Fibroblast of lung (primary cell): ENCODE measurements at regions not wholly inside any gene's neighbourhood (a gene's known extent, or its start where the extent isn't known, plus 50 kb on each side); places are given as distances from the start of the nearest gene placed in this dataset.

Experiments used
- DNase-seq, 2 donors: peaks; one replicate each; pipeline versions ENCODE4 v3.0.0 to v3.0.0-alpha.2; 2010; ENCODE audit warnings: low read depth in 2 of 2
- H2AFZ ChIP-seq: 2 replicates; pipeline ENCODE4 v1.5.1; 2012; ENCODE audit warnings: low read length, control low read depth, inconsistent platforms
- H3K27ac ChIP-seq: 2 replicates; pipeline ENCODE4 v1.5.1; 2011; ENCODE audit warnings: low read length, control low read depth; ENCODE audit not compliant: insufficient read depth
- H3K27me3 ChIP-seq: 2 replicates; pipeline ENCODE4 v1.5.1; 2011; ENCODE audit warnings: mild to moderate bottlenecking, low read length; ENCODE audit not compliant: control insufficient read depth, insufficient read depth
- H3K36me3 ChIP-seq: 2 replicates; pipeline ENCODE4 v1.5.1; 2011; ENCODE audit warnings: low read length; ENCODE audit not compliant: control insufficient read depth, insufficient read depth
- H3K4me1 ChIP-seq: 2 replicates; pipeline ENCODE4 v1.5.1; 2011; ENCODE audit warnings: low read length; ENCODE audit not compliant: control insufficient read depth, insufficient read depth; ENCODE audit errors: extremely low read depth
- H3K4me2 ChIP-seq: 2 replicates; pipeline ENCODE4 v1.5.1; 2011; ENCODE audit warnings: low read length, control low read depth; ENCODE audit not compliant: insufficient read depth; ENCODE audit errors: extremely low read depth
- H3K4me3 ChIP-seq, 4 experiments: fragments of 200-600 bp in 1 of 4; sonication (generic) in 1 of 4; replicated peaks in 1 of 4; 2 replicates each; pipeline ENCODE4 v1.5.1; 2011 to 2016; ENCODE audit warnings: low read length in 4 of 4, low read depth in 3 of 4, mild to moderate bottlenecking in 3 of 4, control low read depth in 2 of 4, inconsistent platforms in 1 of 4, mixed read lengths in 1 of 4; ENCODE audit not compliant: insufficient read depth in 1 of 4; ENCODE audit errors: control extremely low read depth in 1 of 4
- H3K79me2 ChIP-seq: 2 replicates; pipeline ENCODE4 v1.5.1; 2012; ENCODE audit warnings: mild to moderate bottlenecking, low read length, inconsistent platforms; ENCODE audit not compliant: control insufficient read depth, insufficient read depth
- H3K9ac ChIP-seq: 2 replicates; pipeline ENCODE4 v1.5.1; 2011; ENCODE audit warnings: mild to moderate bottlenecking, low read length, control low read depth; ENCODE audit not compliant: insufficient read depth
- H3K9me3 ChIP-seq: 2 replicates; pipeline ENCODE4 v1.5.1; 2012; ENCODE audit warnings: low read depth, low read length; ENCODE audit not compliant: control insufficient read depth, insufficient read depth
- H4K20me1 ChIP-seq: 2 replicates; pipeline ENCODE4 v1.5.1; 2011; ENCODE audit warnings: low read length; ENCODE audit not compliant: control insufficient read depth, insufficient read depth; ENCODE audit errors: extremely low read depth
- EZH2 ChIP-seq: IDR thresholded peaks from 2 replicates; pipeline ENCODE4 v1.5.1; 2012; ENCODE audit warnings: low read length, control low read depth, mild to moderate bottlenecking; ENCODE audit errors: missing control alignments
- TF ChIP-seq, protein P1 (sequence below), 2 donors: IDR thresholded peaks in 1 of 2; conservative IDR thresholded peaks in 1 of 2; 1 replicate in 1 of 2; 2 replicates in 1 of 2; pipeline ENCODE4 v1.5.1; 2011 to 2012; ENCODE audit warnings: low read length in 2 of 2, control low read depth in 1 of 2, inconsistent platforms in 1 of 2, low read depth in 1 of 2, mild to moderate bottlenecking in 1 of 2

GRCh38 chr13:59119475-59119874, 1044.3 kb downstream of the DIAPH3 start:
- Histone ChIP-seq H3K27ac (no peak overlapping the region), H3K79me2 (no peaks in the 10 kb centered on the region), H3K4me3 (no peak overlapping the region), H3K4me1 (no peaks in the 10 kb centered on the region), H3K9ac (no peak overlapping the region), H3K36me3 (no peaks in the 10 kb centered on the region), H3K27me3 (no peaks in the 10 kb centered on the region), H4K20me1 (no peaks in the 10 kb centered on the region), H2AFZ (no peak overlapping the region), H3K9me3 (no peaks in the 10 kb centered on the region), H3K4me2 (peak overlapping the region; percentile 58)
- TF ChIP-seq, protein P1, sequence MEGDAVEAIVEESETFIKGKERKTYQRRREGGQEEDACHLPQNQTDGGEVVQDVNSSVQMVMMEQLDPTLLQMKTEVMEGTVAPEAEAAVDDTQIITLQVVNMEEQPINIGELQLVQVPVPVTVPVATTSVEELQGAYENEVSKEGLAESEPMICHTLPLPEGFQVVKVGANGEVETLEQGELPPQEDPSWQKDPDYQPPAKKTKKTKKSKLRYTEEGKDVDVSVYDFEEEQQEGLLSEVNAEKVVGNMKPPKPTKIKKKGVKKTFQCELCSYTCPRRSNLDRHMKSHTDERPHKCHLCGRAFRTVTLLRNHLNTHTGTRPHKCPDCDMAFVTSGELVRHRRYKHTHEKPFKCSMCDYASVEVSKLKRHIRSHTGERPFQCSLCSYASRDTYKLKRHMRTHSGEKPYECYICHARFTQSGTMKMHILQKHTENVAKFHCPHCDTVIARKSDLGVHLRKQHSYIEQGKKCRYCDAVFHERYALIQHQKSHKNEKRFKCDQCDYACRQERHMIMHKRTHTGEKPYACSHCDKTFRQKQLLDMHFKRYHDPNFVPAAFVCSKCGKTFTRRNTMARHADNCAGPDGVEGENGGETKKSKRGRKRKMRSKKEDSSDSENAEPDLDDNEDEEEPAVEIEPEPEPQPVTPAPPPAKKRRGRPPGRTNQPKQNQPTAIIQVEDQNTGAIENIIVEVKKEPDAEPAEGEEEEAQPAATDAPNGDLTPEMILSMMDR (conservative IDR thresholded peaks at IDR 0.05 in 1 of 2, IDR thresholded peaks at IDR 0.05 in 1 of 2; ENCODE audit: low read depth in 1 of 2, low read length in 2 of 2) = no peak
- no peak for TF ChIP-seq EZH2
- peak in 1 of 2 donors; percentile 38 for DNase-seq

GRCh38 chr13:59120297-59120843, 1043.4 kb downstream of the DIAPH3 start:
- Histone ChIP-seq H3K4me2 (peak overlapping the region; percentile 58), H3K4me1 (no peaks in the 10 kb centered on the region), H3K4me3 (peak overlapping the region in 3 of 4 experiments; percentile 7 to 18 (median 13)), H3K27ac (no peak overlapping the region), H3K27me3 (no peaks in the 10 kb centered on the region), H3K9me3 (no peaks in the 10 kb centered on the region), H3K36me3 (no peaks in the 10 kb centered on the region), H4K20me1 (no peaks in the 10 kb centered on the region), H2AFZ (peak overlapping the region; percentile 2), H3K9ac (no peak overlapping the region), H3K79me2 (no peaks in the 10 kb centered on the region)
- TF ChIP-seq EZH2 = no peak
- TF ChIP-seq, protein P1 (conservative IDR thresholded peaks at IDR 0.05 in 1 of 2, IDR thresholded peaks at IDR 0.05 in 1 of 2; ENCODE audit: low read depth in 1 of 2, low read length in 2 of 2) = no peak
- peak; percentile 45 to 82 for DNase-seq

GRCh38 chr13:59121507-59121906, 1042.2 kb downstream of the DIAPH3 start:
- H3K27ac ChIP-seq = no peak overlapping the region
- no peak overlapping the region for H2AFZ ChIP-seq
- H4K20me1 ChIP-seq = no peaks in the 10 kb centered on the region
- no peaks in the 10 kb centered on the region for H3K9me3 ChIP-seq
- DNase-seq = peak in 1 of 2 donors; percentile 17
- H3K9ac ChIP-seq = no peak overlapping the region
- H3K4me3 ChIP-seq = no peak overlapping the region
- no peak overlapping the region for H3K4me2 ChIP-seq
- no peaks in the 10 kb centered on the region for H3K27me3 ChIP-seq
- H3K4me1 ChIP-seq = no peaks in the 10 kb centered on the region
- H3K36me3 ChIP-seq = no peaks in the 10 kb centered on the region
- TF ChIP-seq, protein P1 (conservative IDR thresholded peaks at IDR 0.05 in 1 of 2, IDR thresholded peaks at IDR 0.05 in 1 of 2; ENCODE audit: low read depth in 1 of 2, low read length in 2 of 2) = no peak
- no peak for TF ChIP-seq EZH2
- no peaks in the 10 kb centered on the region for H3K79me2 ChIP-seq
